ENCODE measurements at regions not wholly inside any gene's neighbourhood (a gene's known extent, or its start where the extent isn't known, plus 50 kb on each side); places are given as distances from the start of the nearest gene placed in this dataset.

- Mint-ChIP-seq H3K27me3 (ENCODE audit: insufficient read depth) (peaks cover 7% of the 10 kb centered on the region), H3K9me3 (no peaks in the 10 kb centered on the region), H3K36me3 (ENCODE audit: low read depth) (no peaks in the 10 kb centered on the region), H3K4me1 (ENCODE audit: low read depth) (no peaks in the 10 kb centered on the region; the same call in 1 of the 2 replicates), H3K4me3 (no peak overlapping the region), H3K27ac (no peak overlapping the region)
- TF ChIP-seq CTCF (IDR thresholded peaks at IDR 0.05): no peak
- no peak for DNase-seq
Observed at GRCh38 chr17:65402513-65403496, 158.6 kb downstream of the AXIN2 start.

- H3K9me3 Mint-ChIP-seq: no peaks in the 10 kb centered on the region
- peaks cover 6% of the 10 kb centered on the region for H3K27me3 Mint-ChIP-seq (ENCODE audit: insufficient read depth)
- H3K4me3 Mint-ChIP-seq: no peak overlapping the region
- TF ChIP-seq CTCF (IDR thresholded peaks at IDR 0.05): no peak
- H3K36me3 Mint-ChIP-seq (ENCODE audit: low read depth): no peaks in the 10 kb centered on the region
- no peak overlapping the region for H3K27ac Mint-ChIP-seq
- no peak for DNase-seq
- H3K4me1 Mint-ChIP-seq (ENCODE audit: low read depth): no peaks in the 10 kb centered on the region; the same call in 1 of the 2 replicates
Observed at GRCh38 chr17:65401561-65401960, 159.9 kb downstream of the AXIN2 start.

GRCh38 chr17:65400701-65401100, 160.7 kb downstream of the AXIN2 start:
- H3K36me3 Mint-ChIP-seq (ENCODE audit: low read depth): no peaks in the 10 kb centered on the region
- no peak for TF ChIP-seq CTCF (IDR thresholded peaks at IDR 0.05)
- no peaks in the 10 kb centered on the region; the same call in 1 of the 2 replicates for H3K9me3 Mint-ChIP-seq
- no peak overlapping the region for H3K27ac Mint-ChIP-seq
- no peak overlapping the region for H3K4me3 Mint-ChIP-seq
- H3K27me3 Mint-ChIP-seq (ENCODE audit: insufficient read depth): peaks cover 6% of the 10 kb centered on the region
- H3K4me1 Mint-ChIP-seq (ENCODE audit: low read depth): no peaks in the 10 kb centered on the region; the same call in 1 of the 2 replicates
- no peak for DNase-seq

- no peak for TF ChIP-seq CTCF (IDR thresholded peaks at IDR 0.05)
- H3K27ac Mint-ChIP-seq: no peak overlapping the region
- no peaks in the 10 kb centered on the region; the same call in 1 of the 2 replicates for H3K36me3 Mint-ChIP-seq (ENCODE audit: low read depth)
- H3K27me3 Mint-ChIP-seq (ENCODE audit: insufficient read depth): peaks cover 20% of the 10 kb centered on the region
- no peak overlapping the region for H3K4me3 Mint-ChIP-seq
- H3K9me3 Mint-ChIP-seq: no peaks in the 10 kb centered on the region; the same call in 1 of the 2 replicates
- no peak for DNase-seq
- no peaks in the 10 kb centered on the region; the same call in 1 of the 2 replicates for H3K4me1 Mint-ChIP-seq (ENCODE audit: low read depth)
Observed at GRCh38 chr17:65398040-65398787, 163.2 kb downstream of the AXIN2 start.

GRCh38 chr17:65395924-65396323, 165.5 kb downstream of the AXIN2 start:
- Mint-ChIP-seq H3K4me1 (ENCODE audit: low read depth) (no peaks in the 10 kb centered on the region; the same call in 1 of the 2 replicates), H3K4me3 (no peak overlapping the region), H3K36me3 (ENCODE audit: low read depth) (no peaks in the 10 kb centered on the region; the same call in 1 of the 2 replicates), H3K27me3 (ENCODE audit: insufficient read depth) (peaks cover 20% of the 10 kb centered on the region), H3K27ac (no peak overlapping the region), H3K9me3 (peaks cover 6% of the 10 kb centered on the region)
- DNase-seq: no peak
- TF ChIP-seq CTCF (IDR thresholded peaks at IDR 0.05): no peak
